Urinary bladder (tissue), 3 donors: ENCODE measurements at regions not wholly inside any gene's neighbourhood (a gene's known extent, or its start where the extent isn't known, plus 50 kb on each side); places are given as distances from the start of the nearest gene placed in this dataset.
A peak's percentile ranks its signal among the peaks of the same experiment; 100 is the strongest.

Source experiments
- DNase-seq: peaks from one replicate; pipeline ENCODE4 v3.0.0-alpha.2; 2015; ENCODE audit errors: extremely low spot score
- H3K27ac ChIP-seq: one replicate; pipeline ENCODE4 v1.5.1; 2013; ENCODE audit warnings: low read depth, mild to moderate bottlenecking, moderate library complexity
- H3K36me3 ChIP-seq: one replicate; pipeline ENCODE4 v1.6.1; 2013; ENCODE audit warnings: mild to moderate bottlenecking, moderate library complexity; ENCODE audit not compliant: insufficient read depth
- H3K4me1 ChIP-seq: one replicate; pipeline ENCODE4 v1.6.1; 2013; ENCODE audit warnings: mild to moderate bottlenecking, moderate library complexity; ENCODE audit not compliant: insufficient read depth
- H3K4me3 ChIP-seq: one replicate; pipeline ENCODE4 v1.5.1; 2013; ENCODE audit warnings: low read depth, low read length
- WGBS: extraction: QIAGEN DNeasy Blood & Tissue Kit; methylation state at CpG from one replicate; pipeline ENCODE4 v1.1.7; 2013; 5-methylcytosine and 5-hydroxymethylcytosine counted together
- donor health status: healthy with polysubstance abuse.
- donor health status: healthy.

DNA sequence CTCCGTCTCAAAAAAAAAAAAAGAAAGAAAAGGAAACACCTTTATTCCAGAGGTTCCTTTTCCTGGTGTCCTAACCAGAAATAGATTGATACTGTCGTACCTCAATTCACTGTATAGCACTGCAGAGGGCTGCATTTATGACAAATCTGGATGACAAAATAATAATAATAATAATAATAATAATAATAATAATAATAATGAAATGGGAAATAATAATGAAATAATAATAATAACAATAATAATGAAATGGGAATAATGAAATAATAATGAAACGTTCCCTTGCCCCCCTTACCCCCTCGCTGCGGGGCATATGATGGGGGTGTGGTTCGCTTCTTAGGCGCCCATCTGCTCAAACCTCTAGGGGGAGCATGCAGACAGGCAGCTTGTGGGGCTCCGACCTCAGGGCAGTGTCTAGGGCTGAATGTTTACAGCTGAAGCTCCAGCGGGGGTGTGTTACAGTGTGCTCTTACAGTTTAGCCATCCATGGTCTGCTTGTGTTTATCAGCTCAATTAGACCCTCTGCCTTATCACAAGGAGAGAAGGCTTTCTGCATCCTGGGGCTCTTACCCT lies 1088.3 kb upstream of the SEL1L start:
- Histone ChIP-seq H3K36me3 (no peaks in the 10 kb centered on the region), H3K4me3 (no peak overlapping the region), H3K27ac (no peak overlapping the region), H3K4me1 (no peaks in the 10 kb centered on the region)
- WGBS, result 89% methylated on average over 9 of the region's 9 CpGs
- no peak for DNase-seq

DNA sequence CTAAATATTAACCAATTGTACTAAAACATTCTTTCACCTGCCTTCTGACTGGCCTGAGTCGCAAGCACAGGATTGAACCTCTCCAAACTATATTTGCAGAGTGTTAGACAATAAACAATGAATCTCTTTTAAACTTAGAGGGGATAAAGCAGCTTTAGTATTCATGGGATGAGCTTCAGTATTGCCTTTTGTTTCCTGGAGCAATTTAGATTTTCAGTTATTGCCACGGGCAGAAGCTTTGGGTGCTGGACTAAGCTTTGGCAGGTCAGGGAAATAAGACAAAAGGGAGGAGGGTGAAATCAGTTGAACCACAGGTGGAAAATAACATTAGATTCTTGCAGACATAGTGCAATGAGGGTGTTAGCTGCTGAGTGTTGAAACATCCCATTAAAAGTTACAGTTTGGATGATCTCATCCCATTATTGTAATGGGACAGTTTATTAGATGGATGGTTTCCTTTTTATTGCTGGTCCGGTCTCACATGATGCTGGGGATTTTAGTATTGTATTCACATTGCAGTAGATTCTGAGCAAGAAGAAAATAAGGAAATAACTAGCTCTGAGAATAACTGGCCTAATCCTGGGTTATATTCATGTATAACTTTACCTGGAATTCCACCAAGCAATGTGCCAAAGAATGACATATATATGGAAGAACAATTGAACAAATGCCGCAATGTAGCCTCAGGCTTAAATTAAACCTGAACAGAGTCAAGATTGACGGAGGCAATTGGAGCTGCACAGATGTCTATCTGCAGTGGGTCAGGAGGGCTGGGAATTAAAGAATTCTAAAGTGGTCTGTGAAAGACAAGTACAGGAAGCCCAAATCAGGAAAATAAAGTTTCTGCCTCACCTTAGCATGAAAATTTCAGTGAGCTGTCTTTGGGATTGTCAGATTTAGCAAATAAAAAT lies 1092.8 kb upstream of the SEL1L start:
- 68% methylated on average over 5 of the region's 5 CpGs for WGBS
- no peaks in the 10 kb centered on the region for H3K36me3 ChIP-seq

DNA sequence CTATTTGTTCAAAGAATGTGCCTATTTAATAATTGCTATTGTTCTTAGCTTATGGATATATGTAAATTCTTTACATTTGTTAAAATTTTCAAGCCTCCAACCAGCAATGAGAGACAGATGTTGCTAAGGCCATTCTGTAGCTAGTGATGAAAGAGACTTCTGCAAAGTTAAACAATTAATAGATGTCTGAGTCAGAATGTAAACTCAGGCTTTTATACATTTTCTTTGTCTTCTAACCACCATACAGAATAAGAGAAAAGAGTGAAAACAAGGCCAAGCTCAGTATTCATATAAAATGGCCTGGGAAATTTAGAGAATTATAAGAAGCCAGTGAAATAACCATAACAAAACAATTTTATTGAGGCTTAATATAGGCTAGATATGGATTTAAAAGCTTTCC lies 1102.3 kb upstream of the SEL1L start:
- Histone ChIP-seq H3K27ac (no peak overlapping the region), H3K36me3 (no peaks in the 10 kb centered on the region), H3K4me3 (no peak overlapping the region), H3K4me1 (no peaks in the 10 kb centered on the region)
- no peak for DNase-seq

More for the DNA sequence above, 1092.8 kb upstream of the SEL1L start:
- no peak overlapping the region for H3K27ac ChIP-seq
- no peak for DNase-seq
- no peaks in the 10 kb centered on the region for H3K4me1 ChIP-seq
- no peak overlapping the region for H3K4me3 ChIP-seq

DNA sequence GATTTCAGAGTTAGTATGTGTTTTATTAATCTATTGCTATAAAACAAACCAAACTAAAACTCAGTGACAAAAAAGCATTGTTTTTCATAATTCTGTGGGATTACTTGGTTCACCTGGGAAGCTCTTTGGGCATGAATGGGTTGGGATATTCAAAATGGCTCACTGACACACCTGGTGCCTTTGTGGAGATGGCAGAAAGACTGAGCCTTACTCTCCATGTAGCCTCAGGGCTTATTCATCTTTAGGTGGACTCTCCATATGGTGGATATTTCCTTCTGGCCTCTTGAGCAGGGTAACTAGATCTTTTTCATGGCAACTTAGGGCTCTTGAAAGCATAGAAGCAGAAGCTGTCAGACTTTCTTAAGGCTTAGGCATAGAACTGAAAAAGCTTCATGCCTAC lies 1102.8 kb upstream of the SEL1L start:
- Histone ChIP-seq H3K36me3 (no peaks in the 10 kb centered on the region), H3K4me3 (no peak overlapping the region), H3K4me1 (no peaks in the 10 kb centered on the region), H3K27ac (no peak overlapping the region)
- DNase-seq, result no peak

DNA sequence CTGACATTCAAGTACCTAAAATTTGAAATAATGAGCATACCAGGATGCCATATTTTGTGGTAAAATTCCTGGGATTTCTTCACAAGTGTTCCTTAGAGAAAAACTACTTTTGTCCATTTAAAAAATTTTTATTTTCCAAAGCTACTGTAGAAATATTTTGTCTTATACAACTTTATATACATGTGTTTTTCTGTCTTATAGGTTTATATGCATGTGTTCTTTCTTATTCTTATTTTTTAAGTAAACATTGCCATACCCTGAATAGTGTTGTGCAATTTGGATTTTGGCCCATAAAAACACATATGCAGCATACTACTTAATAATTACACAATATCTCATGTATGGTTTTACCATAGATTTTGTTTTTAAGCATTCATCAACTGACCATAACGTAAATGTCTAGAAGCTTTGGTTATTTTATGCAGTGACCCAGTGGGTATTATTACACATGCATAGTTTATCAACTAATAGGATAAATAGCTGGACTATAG lies 1107.4 kb upstream of the SEL1L start:
- Histone ChIP-seq H3K36me3 (no peaks in the 10 kb centered on the region), H3K27ac (no peak overlapping the region), H3K4me3 (no peak overlapping the region), H3K4me1 (no peaks in the 10 kb centered on the region)
- DNase-seq, result no peak
- 89% methylated on average over 1 of the region's 1 CpG for WGBS

DNA sequence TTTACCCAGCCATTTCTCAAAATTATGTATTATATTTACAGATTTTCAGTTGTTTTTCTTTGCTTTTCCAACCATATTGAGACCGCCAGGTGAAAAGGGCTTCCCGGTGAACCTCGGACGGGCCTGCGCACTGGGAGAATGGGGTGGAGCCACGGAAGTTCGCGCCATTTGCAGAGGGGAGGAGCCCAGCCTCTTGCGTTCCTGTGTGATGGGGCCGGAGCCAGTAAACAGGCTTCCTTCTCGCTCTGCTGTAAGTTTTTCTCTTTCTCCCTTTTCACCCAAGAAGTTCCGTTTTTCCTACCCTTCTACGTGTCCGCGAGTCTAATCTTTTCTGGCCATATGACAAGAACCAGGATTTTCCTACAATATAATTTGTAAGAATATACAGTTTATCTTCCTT lies 1108.8 kb upstream of the SEL1L start:
- no peaks in the 10 kb centered on the region for H3K4me1 ChIP-seq
- no peak for DNase-seq
- 69% methylated on average over 15 of the region's 15 CpGs for WGBS
- no peak overlapping the region for H3K4me3 ChIP-seq
- H3K36me3 ChIP-seq, result no peaks in the 10 kb centered on the region
- no peak overlapping the region for H3K27ac ChIP-seq

DNA sequence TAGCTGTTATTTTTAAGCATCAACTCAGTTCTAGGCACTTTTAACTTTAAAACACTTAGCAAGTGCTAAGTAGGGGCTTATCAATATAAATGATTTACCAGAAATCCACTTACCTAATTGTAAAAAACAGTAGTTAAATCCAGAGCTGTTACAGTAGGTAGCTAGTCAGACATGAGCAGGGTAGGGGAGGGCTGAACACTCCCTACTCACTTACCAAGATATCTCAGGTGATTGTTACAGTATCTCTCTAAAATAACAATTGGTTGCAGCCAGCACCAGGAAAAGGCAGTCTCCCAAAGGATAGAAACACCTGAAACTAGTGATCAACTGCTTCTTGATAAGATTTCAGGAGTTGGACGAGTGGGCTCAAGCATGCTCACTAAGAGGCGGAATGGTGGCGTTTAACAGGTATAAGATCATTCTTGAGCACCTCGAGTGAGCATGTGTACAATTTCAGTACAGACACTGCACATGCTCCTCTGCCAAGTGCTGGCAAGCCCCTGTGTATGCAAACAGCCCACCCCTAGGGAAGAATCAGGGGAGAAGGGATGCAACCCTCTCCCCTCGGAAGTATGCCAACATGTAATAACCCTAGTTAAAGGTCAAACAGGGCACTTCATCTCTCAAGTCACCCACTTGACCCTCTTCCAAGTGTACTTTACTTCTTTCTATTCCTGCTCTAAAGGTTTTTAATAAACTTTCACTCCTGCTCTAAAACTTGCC lies 1113.6 kb upstream of the SEL1L start:
- Histone ChIP-seq H3K4me3 (no peak overlapping the region), H3K27ac (no peak overlapping the region), H3K4me1 (no peaks in the 10 kb centered on the region), H3K36me3 (no peaks in the 10 kb centered on the region)
- 84% methylated on average over 5 of the region's 5 CpGs for WGBS
- no peak for DNase-seq

DNA sequence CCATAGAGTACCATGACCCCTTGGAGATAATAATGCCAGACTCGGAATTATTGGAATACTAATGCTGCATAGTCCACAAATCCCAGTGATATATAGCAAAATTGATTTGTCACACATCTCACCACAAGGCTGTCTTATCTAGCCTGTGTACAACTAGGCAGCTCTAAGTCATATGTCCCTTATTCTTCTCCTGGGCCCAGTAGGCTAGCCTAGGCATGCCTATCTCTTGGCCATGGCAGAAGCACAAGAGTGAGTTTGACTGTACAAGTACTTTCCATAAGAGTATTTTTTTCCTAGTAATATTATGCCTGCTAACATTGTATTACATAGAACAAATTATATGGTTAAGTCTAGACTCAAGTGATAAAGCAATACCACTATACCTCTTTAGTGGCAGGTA lies 1122.1 kb upstream of the SEL1L start:
- DNase-seq, result no peak
- H3K4me3 ChIP-seq, result no peak overlapping the region
- H3K36me3 ChIP-seq, result no peaks in the 10 kb centered on the region
- WGBS, result 87% methylated on average over 1 of the region's 1 CpG
- no peaks in the 10 kb centered on the region for H3K4me1 ChIP-seq
- H3K27ac ChIP-seq, result no peak overlapping the region

DNA sequence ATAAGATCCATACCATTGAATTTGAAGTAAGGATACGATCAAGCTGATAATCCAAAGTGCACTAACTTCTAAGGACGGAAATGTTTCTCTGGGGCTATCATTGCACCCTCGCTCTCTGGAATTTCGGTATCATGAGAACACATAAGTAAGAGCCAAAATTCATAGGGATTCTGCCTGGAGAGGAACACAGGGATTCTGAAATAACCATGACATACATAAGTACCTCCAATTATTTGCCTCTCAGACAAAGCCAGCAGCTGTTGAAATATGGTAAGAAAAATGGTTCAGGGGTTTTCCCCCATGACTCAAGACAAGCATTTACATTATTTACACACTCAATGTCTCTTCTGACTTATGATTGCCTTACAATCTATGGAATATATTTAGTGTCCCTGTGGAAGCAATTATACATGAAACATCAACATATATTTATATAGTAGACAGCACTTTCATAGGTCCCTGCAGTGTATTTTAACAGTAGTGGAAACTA lies 1123.6 kb upstream of the SEL1L start:
- no peak overlapping the region for H3K4me3 ChIP-seq
- no peaks in the 10 kb centered on the region for H3K4me1 ChIP-seq
- WGBS, result 95% methylated on average over 4 of the region's 4 CpGs
- no peak for DNase-seq
- H3K27ac ChIP-seq, result no peak overlapping the region
- no peaks in the 10 kb centered on the region for H3K36me3 ChIP-seq

DNA sequence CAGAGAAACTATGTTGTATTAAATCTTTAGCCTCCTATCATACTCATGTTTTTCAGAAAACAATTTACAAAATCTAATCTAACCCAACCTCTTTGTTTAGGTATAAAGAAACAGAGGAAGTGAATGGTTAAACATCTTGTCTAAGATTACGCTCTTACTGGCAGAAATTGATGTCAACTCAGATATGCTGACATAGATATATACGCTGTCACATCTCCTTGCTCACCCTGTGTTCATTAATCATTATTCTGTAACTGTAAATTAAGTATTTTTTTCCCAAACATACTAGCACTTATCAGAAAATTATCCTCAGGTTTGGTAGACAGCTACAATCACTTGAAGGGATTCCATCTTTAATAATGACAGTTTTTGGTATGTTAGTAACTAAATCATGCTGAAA lies 1127.6 kb upstream of the SEL1L start:
- H3K4me1 ChIP-seq, result no peaks in the 10 kb centered on the region
- no peak overlapping the region for H3K4me3 ChIP-seq
- WGBS, result 74% methylated on average over 2 of the region's 2 CpGs
- H3K36me3 ChIP-seq, result no peaks in the 10 kb centered on the region
- H3K27ac ChIP-seq, result no peak overlapping the region
- no peak for DNase-seq

DNA sequence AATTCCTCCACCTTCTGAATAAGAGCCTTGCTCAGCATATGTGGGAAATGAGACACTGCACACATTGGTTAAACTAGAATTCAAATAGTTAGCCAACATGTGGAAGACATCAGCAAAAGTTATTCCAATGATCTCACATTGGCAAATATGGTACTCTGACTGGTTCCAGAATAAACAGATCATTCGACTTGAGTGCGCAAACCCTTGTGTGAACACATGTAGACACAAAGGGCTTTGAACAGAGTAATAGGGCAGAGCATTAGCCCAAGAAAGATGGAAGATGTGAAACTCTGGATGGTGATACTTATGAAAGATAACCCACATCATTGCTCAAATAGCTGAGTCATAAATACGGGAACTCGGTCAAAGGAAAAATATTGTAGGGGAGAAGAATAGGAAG lies 1133.4 kb upstream of the SEL1L start:
- 73% methylated on average over 4 of the region's 4 CpGs for WGBS
- Histone ChIP-seq H3K36me3 (no peaks in the 10 kb centered on the region), H3K4me3 (no peak overlapping the region), H3K4me1 (no peaks in the 10 kb centered on the region), H3K27ac (no peak overlapping the region)
- DNase-seq, result peak; percentile 21

DNA sequence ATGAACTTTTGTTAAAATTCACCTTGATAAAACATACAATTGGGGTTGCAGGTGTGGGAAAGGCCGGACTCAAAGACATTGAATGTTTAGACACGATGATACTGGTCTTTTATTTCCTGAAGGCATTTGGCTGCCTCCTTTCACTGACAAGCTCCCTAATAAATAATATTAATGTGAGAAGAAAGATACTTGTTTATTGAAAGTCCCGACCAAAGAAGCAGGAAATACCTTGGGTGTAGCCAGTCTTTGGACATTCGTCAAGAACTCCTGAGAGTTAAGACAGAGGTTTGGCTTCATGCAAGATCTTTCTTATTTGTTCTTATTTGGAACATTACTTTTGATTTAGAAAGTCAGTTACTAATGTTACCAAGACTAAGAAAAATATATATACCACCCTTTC lies 1133.8 kb upstream of the SEL1L start:
- DNase-seq, result no peak

DNA sequence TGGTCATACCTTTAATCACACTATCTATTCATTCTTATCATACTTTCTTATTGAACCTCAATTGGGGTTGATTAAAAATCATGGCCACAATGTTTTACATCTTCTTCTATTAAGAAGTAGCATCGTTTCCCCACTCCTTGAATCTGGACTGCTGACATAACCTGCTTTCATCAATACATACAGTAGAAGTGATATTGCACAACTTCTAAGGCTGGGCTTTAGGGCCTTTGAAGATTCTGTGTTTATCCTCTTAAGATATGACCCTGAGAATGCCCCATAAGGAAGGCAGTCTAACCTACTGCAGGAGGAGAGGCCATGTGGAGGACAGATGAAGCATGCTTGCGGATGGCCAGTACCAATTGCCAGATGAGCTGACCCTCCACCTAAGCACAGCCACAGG lies 1142.8 kb upstream of the SEL1L start:
- DNase-seq, result no peak
- 95% methylated on average over 2 of the region's 2 CpGs for WGBS
- Histone ChIP-seq H3K4me3 (no peak overlapping the region), H3K36me3 (no peaks in the 10 kb centered on the region), H3K27ac (no peak overlapping the region), H3K4me1 (no peaks in the 10 kb centered on the region)

More for the DNA sequence above, 1133.8 kb upstream of the SEL1L start:
- H3K4me1 ChIP-seq, result no peaks in the 10 kb centered on the region
- H3K27ac ChIP-seq, result no peak overlapping the region
- no peaks in the 10 kb centered on the region for H3K36me3 ChIP-seq
- 19% methylated on average over 4 of the region's 4 CpGs for WGBS
- H3K4me3 ChIP-seq, result no peak overlapping the region

DNA sequence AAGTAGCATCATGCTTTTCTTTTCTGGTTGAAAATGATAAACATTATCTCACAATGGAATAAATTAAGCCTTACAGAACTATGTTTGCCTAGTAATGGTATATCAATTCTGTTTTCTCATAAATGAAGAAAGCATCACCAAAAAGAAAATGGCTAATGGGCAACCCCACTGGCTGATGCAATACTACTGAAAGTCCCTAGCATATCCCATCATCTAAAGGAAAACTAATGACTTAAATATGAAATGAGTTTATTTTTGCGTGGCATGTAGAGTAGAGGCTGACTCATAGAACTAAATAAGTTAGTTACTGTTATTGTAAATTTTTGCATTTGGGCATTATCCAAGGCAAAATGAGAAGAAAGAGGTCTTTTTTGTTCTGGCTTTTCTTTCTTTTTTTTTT lies 1156.3 kb upstream of the SEL1L start:
- 71% methylated on average over 1 of the region's 1 CpG for WGBS
- Histone ChIP-seq H3K4me3 (no peak overlapping the region), H3K27ac (no peak overlapping the region), H3K4me1 (no peaks in the 10 kb centered on the region), H3K36me3 (no peaks in the 10 kb centered on the region)
- DNase-seq, result no peak
